Stimulated activated CD4-positive, alpha-beta T cell treated with anti-CD3 and anti-CD28 coated beads, Interleukin-2, amount 100 ng/mL, for 48 hours (primary cell): ENCODE measurements at regions not wholly inside any gene's neighbourhood (a gene's known extent, or its start where the extent isn't known, plus 50 kb on each side); places are given as distances from the start of the nearest gene placed in this dataset.

Source experiments
- DNase-seq, 2 donors: peaks; one replicate each; pipeline ENCODE4 v3.0.0-alpha.2; 2020

GRCh38 chr22:49079027-49079725 is 748.5 kb downstream of the BRD1 start:
- no peak for DNase-seq

GRCh38 chr22:49078076-49078710 is 749.5 kb downstream of the BRD1 start:
- DNase-seq, result no peak

- no peak for DNase-seq
Observed at GRCh38 chr22:49077586-49077985, 750.1 kb downstream of the BRD1 start.

GRCh38 chr22:49077036-49077393 is 750.7 kb downstream of the BRD1 start:
- DNase-seq, result no peak

GRCh38 chr22:49076300-49077035 is 751.2 kb downstream of the BRD1 start:
- DNase-seq, result no peak

- no peak for DNase-seq
Observed at GRCh38 chr22:49075150-49075549, 752.5 kb downstream of the BRD1 start.

- DNase-seq, result no peak
Observed at GRCh38 chr22:49073873-49074417, 753.7 kb downstream of the BRD1 start.

GRCh38 chr22:49072996-49073645 is 754.6 kb downstream of the BRD1 start:
- DNase-seq, result no peak

GRCh38 chr22:49070501-49070900 is 757.2 kb downstream of the BRD1 start:
- no peak for DNase-seq

GRCh38 chr22:49068861-49069500 is 758.7 kb downstream of the BRD1 start:
- DNase-seq, result no peak

- no peak for DNase-seq
Observed at GRCh38 chr22:49067504-49067903, 760.2 kb downstream of the BRD1 start.

GRCh38 chr22:49066619-49067018 is 761.1 kb downstream of the BRD1 start:
- DNase-seq, result no peak

- DNase-seq, result no peak
Observed at GRCh38 chr22:49064836-49065235, 762.8 kb downstream of the BRD1 start.

- DNase-seq, result no peak
Observed at GRCh38 chr22:49063545-49063890, 764.2 kb downstream of the BRD1 start.

- no peak for DNase-seq
Observed at GRCh38 chr22:49062802-49063544, 764.7 kb downstream of the BRD1 start.

GRCh38 chr22:49062155-49062801 is 765.4 kb downstream of the BRD1 start:
- no peak for DNase-seq

GRCh38 chr22:49057910-49058309 is 769.8 kb downstream of the BRD1 start:
- DNase-seq, result no peak

GRCh38 chr22:49056301-49056700 is 771.4 kb downstream of the BRD1 start:
- DNase-seq, result no peak

- DNase-seq, result no peak
Observed at GRCh38 chr22:49055406-49055805, 772.3 kb downstream of the BRD1 start.

GRCh38 chr22:49053578-49053977 is 774.1 kb downstream of the BRD1 start:
- DNase-seq, result no peak

- DNase-seq, result no peak
Observed at GRCh38 chr22:49052560-49052959, 775.1 kb downstream of the BRD1 start.
